K562 (cell line): ENCODE measurements at regions not wholly inside any gene's neighbourhood (a gene's known extent, or its start where the extent isn't known, plus 50 kb on each side); places are given as distances from the start of the nearest gene placed in this dataset.

Source experiments
- BRF1 ChIP-seq: IDR thresholded peaks from 3 replicates; pipeline ENCODE4 v1.6.1; 2011; ENCODE audit warnings: borderline replicate concordance, mild to moderate bottlenecking; ENCODE audit not compliant: insufficient read length; ENCODE audit errors: extremely low read depth
- CBFA2T2 ChIP-seq: fragments of 450-650 bp; conservative IDR thresholded peaks from 2 replicates; pipeline ENCODE4 v1.6.1; 2017; ENCODE audit warnings: mild to moderate bottlenecking
- DEAF1 ChIP-seq: fragments of 450-650 bp; formaldehyde crosslinking; IDR thresholded peaks from 2 replicates; pipeline ENCODE4 v1.4.0; 2020; ENCODE audit warnings: mild to moderate bottlenecking, moderate library complexity
- DPF2 ChIP-seq: fragments of 450-650 bp; IDR thresholded peaks from 2 replicates; pipeline ENCODE4 v1.6.1; 2016
- EP300 ChIP-seq: IDR thresholded peaks from 2 replicates; pipeline ENCODE4 v1.6.1; 2012; ENCODE audit warnings: low read length, improper control_type of control experiment
- EZH2 ChIP-seq: IDR thresholded peaks from 2 replicates; pipeline ENCODE4 v1.6.1; 2012; ENCODE audit warnings: low read depth, mild to moderate bottlenecking, inconsistent platforms, low read length, borderline replicate concordance
- GATA2 ChIP-seq: sonication (generic); formaldehyde crosslinking; IDR thresholded peaks from 2 replicates; pipeline ENCODE4 v1.4.0; 2020; ENCODE audit warnings: mild to moderate bottlenecking, missing genetic modification reagents
- GTF2F1 ChIP-seq: IDR thresholded peaks from 2 replicates; pipeline ENCODE4 v1.6.1; 2011; ENCODE audit warnings: low read depth, low read length, improper control_type of control experiment
- KLF13 ChIP-seq: fragments of 450-650 bp; IDR thresholded peaks from 2 replicates; pipeline ENCODE4 v1.6.1; 2016; ENCODE audit warnings: missing genetic modification characterization, low read depth, mild to moderate bottlenecking, missing compliant biosample characterization, moderate library complexity, borderline replicate concordance
- NONO ChIP-seq, 2 experiments: fragments of 200-400 bp in 1 of 2; fragments of 450-650 bp in 1 of 2; formaldehyde crosslinking in 1 of 2; IDR thresholded peaks; 2 replicates each; pipeline ENCODE4 v1.6.1; 2017; ENCODE audit warnings: low read depth in 2 of 2, mild to moderate bottlenecking in 2 of 2, moderate library complexity in 2 of 2, low read length in 1 of 2
- STAT5A ChIP-seq: IDR thresholded peaks from 2 replicates; pipeline ENCODE4 v1.6.1; 2012; ENCODE audit warnings: low read length, inconsistent platforms, borderline replicate concordance
- TRIM24 ChIP-seq, 2 experiments: fragments of 450-650 bp; IDR thresholded peaks; 2 replicates each; pipeline ENCODE4 v1.6.1; 2016
- YBX1 ChIP-seq: fragments of 450-650 bp; IDR thresholded peaks from 2 replicates; pipeline ENCODE4 v1.7.1; 2016; ENCODE audit warnings: mild to moderate bottlenecking
- ZEB2 ChIP-seq: fragments of 450-650 bp; IDR thresholded peaks from 2 replicates; pipeline ENCODE4 v1.6.1; 2016
- ZMIZ1 ChIP-seq, 2 experiments: fragments of 150-350 bp in 1 of 2; IDR thresholded peaks; 2 replicates each; pipeline ENCODE4 v1.6.1; 2012 to 2016; ENCODE audit warnings: low read depth in 2 of 2, low read length in 2 of 2, mild to moderate bottlenecking in 1 of 2, moderate library complexity in 1 of 2
- TF ChIP-seq, protein P1 (sequence below): sonication (generic); formaldehyde crosslinking; IDR thresholded peaks from 2 replicates; pipeline ENCODE4 v1.8.1; 2023; ENCODE audit warnings: mild to moderate bottlenecking, missing genetic modification reagents
- TF ChIP-seq, protein P2 (sequence below), 2 experiments: fragments of 450-650 bp in 1 of 2; IDR thresholded peaks; 2 replicates each; pipeline ENCODE4 v1.6.1; 2011 to 2017; ENCODE audit warnings: low read depth in 2 of 2, antibody characterized with exemption in 1 of 2, borderline replicate concordance in 1 of 2, low read length in 1 of 2, mild to moderate bottlenecking in 1 of 2, mixed read lengths in 1 of 2; ENCODE audit not compliant: control insufficient read depth in 1 of 2

- TF ChIP-seq KLF13 (no peak), TRIM24 (IDR thresholded peaks at IDR 0.05) (peak; percentile 8 to 66; a peak in 1 of 4 replicates), GTF2F1 (no peak), GATA2 (CRISPR knock-in tag) (peak; percentile 36; the same call in 1 of the 2 replicates), EP300 (peak; percentile 71; the same call in 1 of the 2 replicates), CBFA2T2 (peak; percentile 87), DPF2 (peak; percentile 91), BRF1 (no peak), ZMIZ1 (IDR thresholded peaks at IDR 0.05; ENCODE audit: low read depth in 2 of 2, low read length in 2 of 2) (0 out of 4 replicates have a peak, but pooled peaks of 1 of the 2 experiments have one; percentile 58), EZH2 (no peak), ZEB2 (no peak), STAT5A (peak; percentile 67; the same call in 1 of the 2 replicates), NONO (IDR thresholded peaks at IDR 0.05; ENCODE audit: low read depth in 2 of 2, low read length in 1 of 2) (no peak), DEAF1 (no peak), YBX1 (no peak)
- TF ChIP-seq, protein P1, sequence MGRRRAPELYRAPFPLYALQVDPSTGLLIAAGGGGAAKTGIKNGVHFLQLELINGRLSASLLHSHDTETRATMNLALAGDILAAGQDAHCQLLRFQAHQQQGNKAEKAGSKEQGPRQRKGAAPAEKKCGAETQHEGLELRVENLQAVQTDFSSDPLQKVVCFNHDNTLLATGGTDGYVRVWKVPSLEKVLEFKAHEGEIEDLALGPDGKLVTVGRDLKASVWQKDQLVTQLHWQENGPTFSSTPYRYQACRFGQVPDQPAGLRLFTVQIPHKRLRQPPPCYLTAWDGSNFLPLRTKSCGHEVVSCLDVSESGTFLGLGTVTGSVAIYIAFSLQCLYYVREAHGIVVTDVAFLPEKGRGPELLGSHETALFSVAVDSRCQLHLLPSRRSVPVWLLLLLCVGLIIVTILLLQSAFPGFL (CRISPR knock-in tag): 0 out of 2 replicates have a peak, but pooled peaks have one; percentile 18
- TF ChIP-seq, protein P2, sequence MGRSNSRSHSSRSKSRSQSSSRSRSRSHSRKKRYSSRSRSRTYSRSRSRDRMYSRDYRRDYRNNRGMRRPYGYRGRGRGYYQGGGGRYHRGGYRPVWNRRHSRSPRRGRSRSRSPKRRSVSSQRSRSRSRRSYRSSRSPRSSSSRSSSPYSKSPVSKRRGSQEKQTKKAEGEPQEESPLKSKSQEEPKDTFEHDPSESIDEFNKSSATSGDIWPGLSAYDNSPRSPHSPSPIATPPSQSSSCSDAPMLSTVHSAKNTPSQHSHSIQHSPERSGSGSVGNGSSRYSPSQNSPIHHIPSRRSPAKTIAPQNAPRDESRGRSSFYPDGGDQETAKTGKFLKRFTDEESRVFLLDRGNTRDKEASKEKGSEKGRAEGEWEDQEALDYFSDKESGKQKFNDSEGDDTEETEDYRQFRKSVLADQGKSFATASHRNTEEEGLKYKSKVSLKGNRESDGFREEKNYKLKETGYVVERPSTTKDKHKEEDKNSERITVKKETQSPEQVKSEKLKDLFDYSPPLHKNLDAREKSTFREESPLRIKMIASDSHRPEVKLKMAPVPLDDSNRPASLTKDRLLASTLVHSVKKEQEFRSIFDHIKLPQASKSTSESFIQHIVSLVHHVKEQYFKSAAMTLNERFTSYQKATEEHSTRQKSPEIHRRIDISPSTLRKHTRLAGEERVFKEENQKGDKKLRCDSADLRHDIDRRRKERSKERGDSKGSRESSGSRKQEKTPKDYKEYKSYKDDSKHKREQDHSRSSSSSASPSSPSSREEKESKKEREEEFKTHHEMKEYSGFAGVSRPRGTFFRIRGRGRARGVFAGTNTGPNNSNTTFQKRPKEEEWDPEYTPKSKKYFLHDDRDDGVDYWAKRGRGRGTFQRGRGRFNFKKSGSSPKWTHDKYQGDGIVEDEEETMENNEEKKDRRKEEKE (IDR thresholded peaks at IDR 0.05; ENCODE audit: borderline replicate concordance in 1 of 2, control insufficient read depth in 1 of 2, low read depth in 2 of 2, low read length in 1 of 2): no peak
Measured at GRCh38 chr1:229004066-229004833, 266.7 kb upstream of the RAB4A start (continued).
